GM12872 (cell line): ENCODE measurements at regions not wholly inside any gene's neighbourhood (a gene's known extent, or its start where the extent isn't known, plus 50 kb on each side); places are given as distances from the start of the nearest gene placed in this dataset.
A peak's percentile ranks its signal among the peaks of the same experiment; 100 is the strongest.

ENCODE experiments used
- CTCF ChIP-seq: IDR thresholded peaks from 3 replicates; pipeline ENCODE4 v1.5.1; 2011; ENCODE audit warnings: low read depth, mild to moderate bottlenecking, low read length, moderate library complexity; ENCODE audit not compliant: insufficient read depth

- TF ChIP-seq CTCF: no peak
Measured at GRCh38 chr16:8229011-8229520, 361.2 kb downstream of the TMEM114 start.

GRCh38 chr16:8217201-8217600 is 373.1 kb downstream of the TMEM114 start:
- no peak for TF ChIP-seq CTCF

GRCh38 chr16:8204769-8205168 is 385.5 kb downstream of the TMEM114 start:
- no peak for TF ChIP-seq CTCF

- TF ChIP-seq CTCF: no peak
Measured at GRCh38 chr16:8204096-8204495, 386.2 kb downstream of the TMEM114 start.

- no peak for TF ChIP-seq CTCF
Measured at GRCh38 chr16:8203101-8203500, 387.2 kb downstream of the TMEM114 start.

- TF ChIP-seq CTCF: no peak
Measured at GRCh38 chr16:8200839-8201238, 389.5 kb downstream of the TMEM114 start.

GRCh38 chr16:8199390-8199789 is 390.9 kb downstream of the TMEM114 start:
- no peak for TF ChIP-seq CTCF

- TF ChIP-seq CTCF: peak; percentile 36; the same call in 1 of the 3 replicates
Measured at GRCh38 chr16:8194794-8195193, 395.5 kb downstream of the TMEM114 start.
